C4-2B (cell line): ENCODE measurements at regions not wholly inside any gene's neighbourhood (a gene's known extent, or its start where the extent isn't known, plus 50 kb on each side); places are given as distances from the start of the nearest gene placed in this dataset.

Experiments used
- ZFX ChIP-seq: fragments of 450-650 bp; IDR thresholded peaks from 2 replicates; pipeline ENCODE4 v1.6.1; 2017
- TF ChIP-seq, protein P1 (sequence below): fragments of 450-650 bp; conservative IDR thresholded peaks from 2 replicates; pipeline ENCODE4 v1.5.1; 2017; ENCODE audit warnings: mild to moderate bottlenecking

DNA sequence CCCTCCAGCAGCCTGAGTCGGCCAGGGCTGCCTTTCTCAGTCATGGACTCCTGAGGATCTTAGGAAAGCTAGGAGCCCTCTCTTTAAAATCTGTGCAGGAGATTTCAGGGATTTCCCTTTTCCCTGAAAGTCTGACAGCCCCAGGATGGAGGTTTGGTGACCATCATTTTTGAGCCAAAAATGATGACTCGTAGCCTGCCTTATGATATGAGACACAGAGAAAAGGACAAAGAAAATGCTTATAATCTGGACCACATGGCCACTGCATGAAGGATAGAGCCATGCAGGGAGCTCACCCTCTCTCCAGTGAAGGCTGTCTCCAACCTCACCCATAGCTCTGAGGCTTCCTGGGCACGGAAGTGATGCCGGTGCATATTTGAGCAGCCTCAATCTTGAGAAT, 106.6 kb upstream of the CHST15 start:
- TF ChIP-seq, protein P1, sequence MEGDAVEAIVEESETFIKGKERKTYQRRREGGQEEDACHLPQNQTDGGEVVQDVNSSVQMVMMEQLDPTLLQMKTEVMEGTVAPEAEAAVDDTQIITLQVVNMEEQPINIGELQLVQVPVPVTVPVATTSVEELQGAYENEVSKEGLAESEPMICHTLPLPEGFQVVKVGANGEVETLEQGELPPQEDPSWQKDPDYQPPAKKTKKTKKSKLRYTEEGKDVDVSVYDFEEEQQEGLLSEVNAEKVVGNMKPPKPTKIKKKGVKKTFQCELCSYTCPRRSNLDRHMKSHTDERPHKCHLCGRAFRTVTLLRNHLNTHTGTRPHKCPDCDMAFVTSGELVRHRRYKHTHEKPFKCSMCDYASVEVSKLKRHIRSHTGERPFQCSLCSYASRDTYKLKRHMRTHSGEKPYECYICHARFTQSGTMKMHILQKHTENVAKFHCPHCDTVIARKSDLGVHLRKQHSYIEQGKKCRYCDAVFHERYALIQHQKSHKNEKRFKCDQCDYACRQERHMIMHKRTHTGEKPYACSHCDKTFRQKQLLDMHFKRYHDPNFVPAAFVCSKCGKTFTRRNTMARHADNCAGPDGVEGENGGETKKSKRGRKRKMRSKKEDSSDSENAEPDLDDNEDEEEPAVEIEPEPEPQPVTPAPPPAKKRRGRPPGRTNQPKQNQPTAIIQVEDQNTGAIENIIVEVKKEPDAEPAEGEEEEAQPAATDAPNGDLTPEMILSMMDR: no peak
- no peak for TF ChIP-seq ZFX
